ENCODE measurements at regions not wholly inside any gene's neighbourhood (a gene's known extent, or its start where the extent isn't known, plus 50 kb on each side); places are given as distances from the start of the nearest gene placed in this dataset.

DNA sequence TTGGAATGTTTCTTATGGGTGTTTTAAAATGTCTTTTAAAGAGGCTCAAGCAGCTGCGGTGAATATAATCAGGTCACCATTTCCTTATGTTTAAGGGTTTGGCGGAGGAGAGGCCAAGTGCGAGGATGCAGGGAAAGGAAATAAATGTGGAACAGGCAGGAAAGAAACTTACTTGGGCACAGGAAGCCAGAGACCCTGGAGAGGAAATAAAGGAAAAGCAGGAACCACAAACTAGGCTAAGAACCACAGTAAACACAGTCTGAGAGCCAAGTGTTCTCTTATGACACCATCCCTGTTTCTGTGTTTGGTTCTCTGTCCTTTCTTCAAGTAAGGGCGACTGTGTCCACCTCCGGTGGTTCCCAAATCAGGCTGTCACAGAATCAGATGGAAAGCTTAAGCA is 166.5 kb downstream of the C9orf152 start:
- ChIA-PET CTCF (no interaction called here), POLR2A (ENCODE audit: unreplicated experiment) (no interaction called here)
- Histone ChIP-seq H2BK20ac (ENCODE audit: low read depth, low read length) (peak overlapping the region; percentile 83), H2BK120ac (ENCODE audit: low read depth, low read length) (peak overlapping the region; percentile 71), H3K56ac (ENCODE audit: extremely low read depth, insufficient read depth, low read length) (peak overlapping the region; percentile 33; the same call in 1 of the 2 replicates), H3K4me3 (ENCODE audit: insufficient read depth, low read depth, low read length) (no peak overlapping the region), H2AK5ac (ENCODE audit: low read depth, low read length) (peak overlapping the region; percentile 76), H3K9ac (ENCODE audit: low read depth, low read length) (no peak overlapping the region), H2BK5ac (ENCODE audit: low read depth, low read length, poor library complexity, severe bottlenecking) (peak overlapping the region; percentile 93), H3K4me1 (ENCODE audit: control insufficient read depth, insufficient read depth, low read length) (peaks cover 8% of the 10 kb centered on the region), H3K14ac (replicated peaks; ENCODE audit: low read depth, low read length) (peak overlapping the region; percentile 85), H3K18ac (ENCODE audit: low read depth, low read length) (peak overlapping the region; percentile 96), H4K5ac (ENCODE audit: low read depth, low read length) (peak overlapping the region; percentile 8), H4K8ac (ENCODE audit: low read depth in 2 of 2, low read length in 2 of 2) (peak overlapping the region in 1 of 2 experiments; percentile 63; a peak in 2 of 4 replicates), H4K20me1 (ENCODE audit: insufficient read depth, low read length) (no peaks in the 10 kb centered on the region), H2AFZ (replicated peaks; ENCODE audit: low read length, poor library complexity) (no peak overlapping the region), H2AK9ac (replicated peaks; ENCODE audit: low read depth, low read length, poor library complexity) (peak overlapping the region; percentile 22), H3K27ac (ENCODE audit: insufficient read depth, low read length) (peak overlapping the region; percentile 58), H3K27me3 (ENCODE audit: control insufficient read depth, insufficient read depth, low read length) (no peaks in the 10 kb centered on the region), H2BK15ac (ENCODE audit: low read depth, low read length) (peak overlapping the region; percentile 55; the same call in 2 of the 3 replicates), H3K79me1 (ENCODE audit: low read depth in 1 of 2, low read length in 2 of 2) (peaks cover 28 to 50% of the 10 kb centered on the region in 2 experiments), H3K4me2 (ENCODE audit: low read depth, low read length) (no peak overlapping the region), H3K9me1 (ENCODE audit: insufficient read depth, low read length) (peaks cover 11% of the 10 kb centered on the region), H3K36me3 (ENCODE audit: control insufficient read depth, insufficient read depth, low read length) (no peaks in the 10 kb centered on the region), H3K23ac (ENCODE audit: low read depth, low read length) (peak overlapping the region; percentile 86), H3K9me3 (ENCODE audit: control insufficient read depth, insufficient read depth, low read length) (no peaks in the 10 kb centered on the region), H3K4ac (ENCODE audit: low read depth, low read length) (peak overlapping the region; percentile 93), H4K91ac (ENCODE audit: insufficient read depth, low read depth, low read length) (peak overlapping the region; percentile 75)
- no peak for TF ChIP-seq BHLHE40 (IDR thresholded peaks at IDR 0.05; ENCODE audit: low read depth, low read length)
- no peak for TF ChIP-seq SMC3 (IDR thresholded peaks at IDR 0.05; ENCODE audit: low read depth, low read length)
- no peak for TF ChIP-seq POLR2A (IDR thresholded peaks at IDR 0.05; ENCODE audit: low read depth, low read length)
- TF ChIP-seq, protein P1, sequence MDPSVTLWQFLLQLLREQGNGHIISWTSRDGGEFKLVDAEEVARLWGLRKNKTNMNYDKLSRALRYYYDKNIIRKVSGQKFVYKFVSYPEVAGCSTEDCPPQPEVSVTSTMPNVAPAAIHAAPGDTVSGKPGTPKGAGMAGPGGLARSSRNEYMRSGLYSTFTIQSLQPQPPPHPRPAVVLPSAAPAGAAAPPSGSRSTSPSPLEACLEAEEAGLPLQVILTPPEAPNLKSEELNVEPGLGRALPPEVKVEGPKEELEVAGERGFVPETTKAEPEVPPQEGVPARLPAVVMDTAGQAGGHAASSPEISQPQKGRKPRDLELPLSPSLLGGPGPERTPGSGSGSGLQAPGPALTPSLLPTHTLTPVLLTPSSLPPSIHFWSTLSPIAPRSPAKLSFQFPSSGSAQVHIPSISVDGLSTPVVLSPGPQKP (IDR thresholded peaks at IDR 0.05; ENCODE audit: borderline replicate concordance, low read depth, low read length): no peak
- no peak for TF ChIP-seq NFE2L2 (IDR thresholded peaks at IDR 0.05; ENCODE audit: low read depth, low read length)
- TF ChIP-seq RCOR1 (IDR thresholded peaks at IDR 0.05; ENCODE audit: insufficient replicate concordance, low read length): no peak
- TF ChIP-seq RAD21 (IDR thresholded peaks at IDR 0.05; ENCODE audit: low read length): no peak
- TF ChIP-seq, protein P2, sequence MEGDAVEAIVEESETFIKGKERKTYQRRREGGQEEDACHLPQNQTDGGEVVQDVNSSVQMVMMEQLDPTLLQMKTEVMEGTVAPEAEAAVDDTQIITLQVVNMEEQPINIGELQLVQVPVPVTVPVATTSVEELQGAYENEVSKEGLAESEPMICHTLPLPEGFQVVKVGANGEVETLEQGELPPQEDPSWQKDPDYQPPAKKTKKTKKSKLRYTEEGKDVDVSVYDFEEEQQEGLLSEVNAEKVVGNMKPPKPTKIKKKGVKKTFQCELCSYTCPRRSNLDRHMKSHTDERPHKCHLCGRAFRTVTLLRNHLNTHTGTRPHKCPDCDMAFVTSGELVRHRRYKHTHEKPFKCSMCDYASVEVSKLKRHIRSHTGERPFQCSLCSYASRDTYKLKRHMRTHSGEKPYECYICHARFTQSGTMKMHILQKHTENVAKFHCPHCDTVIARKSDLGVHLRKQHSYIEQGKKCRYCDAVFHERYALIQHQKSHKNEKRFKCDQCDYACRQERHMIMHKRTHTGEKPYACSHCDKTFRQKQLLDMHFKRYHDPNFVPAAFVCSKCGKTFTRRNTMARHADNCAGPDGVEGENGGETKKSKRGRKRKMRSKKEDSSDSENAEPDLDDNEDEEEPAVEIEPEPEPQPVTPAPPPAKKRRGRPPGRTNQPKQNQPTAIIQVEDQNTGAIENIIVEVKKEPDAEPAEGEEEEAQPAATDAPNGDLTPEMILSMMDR (conservative IDR thresholded peaks at IDR 0.05; ENCODE audit: low read depth, low read length): no peak
- in situ Hi-C loops (cut with MboI; ENCODE audit: low sequenced_read_pairs) (no loop called here), dilution Hi-C loops (cut with HindIII; ENCODE audit: low sequenced_read_pairs, unreplicated experiment) (no loop called here), intact Hi-C loops (cut with micrococcal nuclease) (no loop called here)
- DNase-seq: no peak
- BruUV-seq (replicated peaks): no TSS peak
- no peak for ATAC-seq (ENCODE audit: low read depth)
- 89% methylated on average over 5 of the region's 5 CpGs; no CpG with 5 or more reads in 1 of the 2 experiments for WGBS, 2 experiments (ENCODE audit: extremely low coverage in 2 of 2, insufficient read length in 1 of 2)

All from IMR-90 (cell line).